HUDEP-2 (cell line): ENCODE measurements at regions not wholly inside any gene's neighbourhood (a gene's known extent, or its start where the extent isn't known, plus 50 kb on each side); places are given as distances from the start of the nearest gene placed in this dataset.

Experiments
- DNase-seq, 76 experiments: peaks; one replicate each; lab custom pipeline; 2025; ENCODE audit not compliant: unreplicated experiment in 76 of 76; lab: John Stamatoyannopoulos, UW

DNA sequence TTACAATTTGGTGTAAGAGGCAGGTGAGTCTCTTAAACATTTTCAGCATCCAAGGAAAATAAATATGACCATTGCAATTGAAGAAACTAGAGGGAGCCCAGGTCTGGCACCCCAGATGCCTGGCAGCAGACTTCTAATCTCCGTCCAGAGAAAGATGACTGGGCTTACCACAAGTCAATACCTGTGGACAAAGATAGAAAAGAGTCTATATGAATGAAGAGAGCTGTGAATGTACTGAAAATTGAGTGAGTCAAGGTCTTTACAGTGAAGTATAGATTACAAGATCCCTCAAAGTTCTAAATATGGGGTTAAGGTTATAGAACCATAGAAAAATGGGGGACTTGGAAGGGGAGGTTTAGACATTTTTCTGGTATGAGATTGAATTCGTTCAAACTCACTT, 827.4 kb upstream of the NR2F2 start:
- DNase-seq: no peak

DNA sequence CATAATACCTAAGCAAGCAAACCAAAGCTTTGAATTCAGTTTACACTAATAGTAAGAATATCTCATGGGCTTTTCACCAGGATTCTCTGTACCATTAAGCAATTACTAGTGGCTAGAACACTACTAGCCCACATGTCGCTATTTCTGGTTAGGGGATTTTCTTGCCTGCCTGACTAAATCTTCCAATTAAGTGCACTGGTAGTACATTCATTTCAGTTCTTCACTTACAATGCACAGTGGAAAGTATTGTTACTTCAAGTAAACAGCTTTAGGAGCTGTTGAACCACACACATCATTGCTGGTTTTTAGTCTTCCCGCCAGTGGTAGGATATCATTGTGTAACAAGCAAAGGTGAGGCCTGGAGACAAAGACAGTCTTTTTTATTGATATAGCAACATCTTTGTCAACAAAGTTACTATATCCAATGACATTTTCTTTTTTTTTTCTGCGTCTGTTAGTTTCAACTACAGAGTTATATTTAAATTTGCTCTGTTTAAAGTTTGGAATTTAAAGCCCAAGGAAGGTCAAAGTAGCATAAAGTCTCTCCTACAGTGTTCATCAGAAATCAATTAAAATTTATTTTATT, 826.8 kb upstream of the NR2F2 start:
- DNase-seq: no peak

DNA sequence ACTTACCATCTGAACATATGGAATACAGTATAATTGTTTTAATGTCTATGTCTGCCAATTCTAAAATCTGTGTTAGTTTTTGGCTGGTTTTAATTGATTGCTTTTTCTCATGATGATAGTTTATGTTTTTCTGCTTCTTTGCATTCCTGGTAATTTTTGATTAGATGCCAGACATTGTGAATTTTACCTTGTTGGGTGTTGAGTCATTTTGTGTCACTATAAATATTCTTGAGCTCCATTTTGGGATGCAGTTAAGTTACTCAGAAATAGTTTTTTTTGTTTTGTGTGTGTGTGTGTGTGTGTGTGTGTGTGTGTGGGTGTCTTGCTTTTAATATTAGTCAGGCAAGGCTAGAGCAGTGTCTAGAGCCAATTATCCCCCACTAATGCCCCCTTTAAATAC, 818.8 kb upstream of the NR2F2 start:
- DNase-seq: no peak

DNA sequence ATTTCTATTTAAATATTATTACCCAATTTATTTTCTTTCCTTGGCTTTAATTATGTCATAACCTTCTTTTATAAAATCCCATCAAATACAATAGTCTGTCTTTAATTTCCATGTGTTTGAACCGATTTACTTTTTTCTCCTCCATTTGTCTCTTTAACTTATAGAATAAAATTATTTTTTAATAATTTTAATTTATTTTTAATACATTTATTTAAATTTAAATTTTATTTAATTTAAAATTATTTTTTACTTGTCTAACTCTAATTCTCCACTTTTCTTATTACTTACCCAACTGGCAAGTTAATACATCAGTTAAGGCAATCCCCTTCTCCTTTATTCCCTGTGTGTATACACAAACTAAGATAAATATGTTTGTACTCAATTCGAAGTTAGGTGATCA, 817.6 kb upstream of the NR2F2 start:
- no peak for DNase-seq

DNA sequence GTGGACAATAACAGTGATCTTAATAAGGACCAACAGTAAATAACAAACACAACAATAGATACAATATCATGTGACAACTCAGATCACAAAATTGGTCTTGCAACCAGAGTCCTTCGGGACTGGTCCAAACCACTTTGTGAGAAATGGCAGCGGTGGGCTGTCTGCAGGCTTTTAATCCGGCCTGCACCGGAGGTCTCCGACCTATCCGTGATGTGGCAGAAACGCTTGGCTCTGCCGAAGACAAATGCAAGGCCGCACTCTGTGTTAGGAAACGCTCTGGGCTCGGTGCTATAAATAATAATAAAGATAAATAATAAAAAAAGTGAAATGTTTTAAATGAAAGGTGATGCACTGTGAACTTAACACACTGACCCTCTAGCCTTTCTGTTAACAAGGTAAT, 810.6 kb upstream of the NR2F2 start:
- DNase-seq: no peak

DNA sequence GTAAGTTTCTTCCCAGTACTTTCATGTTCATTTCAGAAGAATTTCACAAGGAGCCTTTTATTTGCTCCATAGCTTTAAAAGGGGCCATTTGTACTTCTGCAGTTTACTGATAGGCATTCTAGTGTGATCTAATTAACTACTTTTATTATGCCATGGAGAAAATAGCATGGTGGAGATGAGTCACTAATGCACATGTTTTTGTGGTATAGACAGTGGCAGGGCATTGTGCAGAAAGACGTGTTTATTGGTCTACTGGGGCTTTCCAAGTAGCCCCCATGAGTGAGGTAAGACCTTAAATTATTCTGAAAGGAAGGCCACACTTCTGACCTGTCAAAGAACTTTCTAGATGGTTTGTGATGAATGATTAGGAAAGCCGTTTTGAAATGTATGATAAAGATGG, 810.0 kb upstream of the NR2F2 start:
- no peak for DNase-seq

DNA sequence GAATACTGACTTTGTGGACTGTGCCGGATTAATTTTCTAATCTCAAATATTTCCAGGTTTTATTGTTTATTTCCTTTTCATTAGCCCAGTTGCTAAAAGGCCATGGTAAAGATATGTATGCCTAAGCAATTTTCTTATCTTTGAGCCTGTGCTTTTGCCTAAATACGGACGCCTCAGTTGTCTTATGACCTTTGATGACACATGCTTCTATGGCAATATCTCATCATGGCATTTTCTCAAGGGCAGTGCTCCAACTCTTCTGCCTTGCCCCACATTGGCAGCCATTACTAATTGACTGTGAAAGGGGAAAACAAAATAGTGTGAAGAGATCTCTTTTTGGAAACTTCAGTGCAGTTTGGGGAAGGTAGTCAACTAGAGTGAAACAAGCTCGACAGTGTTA, 809.6 kb upstream of the NR2F2 start:
- DNase-seq: peak in 3 of 76 experiments; percentile 7 to 20 (median 14)

DNA sequence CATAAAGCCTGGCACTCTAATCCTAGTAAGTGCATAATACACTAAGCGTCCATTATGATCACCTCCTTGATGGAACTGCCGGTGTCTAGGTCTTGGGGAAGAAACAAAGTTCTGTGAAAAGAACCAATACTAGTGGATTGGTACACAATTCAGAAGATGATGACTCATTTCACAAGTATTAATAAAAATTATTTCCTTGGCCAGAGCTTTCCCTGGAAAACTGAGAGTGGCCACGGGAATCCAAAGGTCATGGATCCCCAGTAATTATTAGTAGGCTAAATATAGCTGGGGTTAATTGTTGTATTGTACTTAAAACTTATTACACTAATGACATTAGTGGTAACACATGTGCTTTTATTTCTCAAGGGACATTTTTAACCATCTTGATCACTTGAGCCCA, 808.0 kb upstream of the NR2F2 start:
- DNase-seq: no peak

DNA sequence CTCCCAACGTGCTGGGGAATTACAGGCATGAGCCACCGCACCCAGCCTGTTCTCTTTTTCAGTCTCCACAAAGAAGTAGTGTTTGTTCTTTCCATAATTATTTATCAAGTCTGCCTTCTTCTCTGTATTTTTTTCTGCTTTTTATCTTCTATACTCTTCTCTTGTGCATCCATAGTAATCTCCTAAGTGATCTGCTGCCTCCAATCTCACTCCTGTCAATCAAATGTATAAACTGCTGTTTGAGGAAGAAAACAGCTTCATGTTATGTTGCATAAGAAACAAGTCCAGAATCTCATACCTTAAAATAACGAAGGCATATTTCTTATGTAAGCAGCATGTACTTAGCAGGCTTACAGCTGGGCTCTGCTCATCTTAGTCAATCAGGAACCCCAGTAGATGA, 801.6 kb upstream of the NR2F2 start:
- DNase-seq: no peak

DNA sequence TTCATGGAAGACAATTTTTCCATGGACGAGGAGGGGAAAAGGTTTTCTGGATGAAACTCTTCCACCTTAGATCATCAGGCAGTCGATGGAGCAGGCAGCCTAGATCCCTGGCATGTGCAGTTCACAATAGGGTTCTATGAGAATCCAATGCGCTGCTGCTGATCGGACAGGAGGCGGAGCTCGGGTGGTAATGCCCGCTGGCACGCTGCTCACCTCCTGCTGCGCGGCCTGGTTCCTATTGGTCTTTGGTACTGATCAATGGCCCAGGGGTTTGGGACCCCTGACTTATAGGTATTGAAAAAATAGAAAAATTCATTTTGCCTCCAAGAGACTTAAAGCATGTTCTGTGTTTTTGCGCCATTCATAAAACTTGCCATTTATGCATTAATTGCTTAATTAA, 793.9 kb upstream of the NR2F2 start:
- no peak for DNase-seq

DNA sequence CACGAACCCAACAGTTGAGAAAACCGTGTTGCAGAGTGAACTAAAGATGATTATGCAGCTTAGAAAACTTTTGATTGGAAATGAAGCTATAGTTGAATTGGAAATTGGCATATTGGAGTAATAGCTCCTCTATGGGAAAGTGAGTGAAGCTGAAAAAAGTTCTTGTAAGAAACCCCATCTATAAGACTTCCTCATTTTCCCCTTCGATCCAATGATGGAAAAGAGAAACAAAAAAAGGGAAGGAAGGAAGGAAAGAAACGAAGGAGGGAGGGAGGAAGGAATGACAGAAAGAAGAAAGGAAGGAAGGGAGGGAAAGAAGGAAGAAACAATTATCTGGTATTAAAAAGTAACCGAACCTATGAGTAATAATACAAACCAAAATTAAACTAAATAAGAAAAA, 791.8 kb upstream of the NR2F2 start:
- no peak for DNase-seq

DNA sequence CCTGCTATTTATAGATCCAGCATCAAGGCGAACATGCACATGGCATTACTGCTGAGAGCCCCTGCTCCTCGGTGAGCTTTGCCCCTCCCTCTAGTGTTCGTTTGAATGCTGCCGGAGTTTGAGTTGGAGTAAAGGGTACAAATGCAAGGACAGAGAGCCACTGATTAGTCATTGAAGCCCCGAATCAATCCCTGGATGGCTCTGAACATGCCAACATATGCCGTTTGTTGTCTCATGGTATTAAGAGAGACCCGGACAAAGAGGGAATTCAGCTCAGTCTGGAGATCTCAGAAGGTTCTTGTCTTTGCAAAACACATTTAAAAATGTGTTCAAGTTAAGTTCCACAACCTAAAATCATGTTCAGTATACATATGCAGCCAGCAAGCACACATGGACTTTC, 789.2 kb upstream of the NR2F2 start:
- DNase-seq: no peak

DNA sequence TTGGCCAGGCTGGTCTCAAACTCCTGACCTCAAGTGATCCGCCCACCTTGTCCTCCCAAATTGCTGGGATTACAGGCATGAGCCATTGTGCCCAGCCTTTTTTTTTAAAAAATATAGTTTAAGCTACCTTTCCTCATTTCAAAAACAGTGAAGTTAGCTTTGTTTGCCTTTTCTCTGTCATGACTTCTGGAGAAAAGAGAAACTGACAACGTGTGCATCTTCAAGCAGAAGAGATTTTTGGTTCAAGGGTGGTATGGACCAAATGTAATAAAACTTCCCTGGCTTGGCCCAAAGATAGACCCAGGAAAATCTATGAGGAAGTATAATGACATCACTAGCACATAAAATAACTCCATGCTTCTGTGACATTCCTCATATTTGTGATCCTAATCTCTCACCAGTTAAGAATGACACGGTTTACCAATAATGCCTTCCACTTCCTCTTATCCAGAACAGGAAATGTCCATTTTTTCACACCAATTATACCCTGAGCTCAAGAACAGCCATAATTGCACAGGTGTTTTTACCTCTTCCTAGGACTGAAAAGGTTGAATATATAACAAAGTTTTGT, 781.2 kb upstream of the NR2F2 start:
- DNase-seq: no peak

DNA sequence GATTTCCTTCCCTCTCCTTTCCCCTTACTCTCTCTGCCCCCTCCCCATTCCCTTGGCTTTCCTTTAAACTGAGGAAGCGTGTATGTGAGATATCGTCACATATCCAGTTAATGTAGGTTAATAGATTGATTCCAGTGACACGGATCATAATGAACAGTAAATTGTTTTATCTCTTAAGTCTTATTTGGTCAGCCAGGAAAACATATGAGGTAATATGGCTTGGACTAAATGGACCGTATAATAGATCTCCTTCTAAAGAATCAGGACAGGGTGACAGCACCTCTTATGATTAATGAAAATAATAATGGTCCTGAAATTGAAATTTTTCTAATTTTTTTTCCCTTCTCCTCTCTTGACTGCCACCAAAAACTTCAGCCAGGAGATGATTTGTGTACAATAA, 779.8 kb upstream of the NR2F2 start:
- DNase-seq: no peak

DNA sequence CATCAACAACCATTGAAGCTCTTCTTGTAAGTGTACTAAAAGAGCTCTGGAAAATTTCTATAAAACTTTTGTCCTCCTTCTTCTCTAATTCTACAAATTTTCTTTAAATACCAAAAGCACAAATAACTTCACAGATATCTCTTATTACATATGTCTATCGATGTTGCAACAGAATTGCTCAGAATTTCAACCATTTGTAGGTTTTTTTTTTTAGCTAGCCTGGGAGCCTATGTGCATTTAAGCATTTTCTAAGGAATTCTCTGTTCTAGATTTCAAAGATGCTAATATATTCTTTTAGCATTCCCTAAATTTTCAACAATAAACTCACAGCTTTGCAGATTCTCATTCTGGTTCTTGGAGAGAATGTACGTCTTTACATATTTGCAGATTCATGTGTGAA, 774.3 kb upstream of the NR2F2 start:
- no peak for DNase-seq

DNA sequence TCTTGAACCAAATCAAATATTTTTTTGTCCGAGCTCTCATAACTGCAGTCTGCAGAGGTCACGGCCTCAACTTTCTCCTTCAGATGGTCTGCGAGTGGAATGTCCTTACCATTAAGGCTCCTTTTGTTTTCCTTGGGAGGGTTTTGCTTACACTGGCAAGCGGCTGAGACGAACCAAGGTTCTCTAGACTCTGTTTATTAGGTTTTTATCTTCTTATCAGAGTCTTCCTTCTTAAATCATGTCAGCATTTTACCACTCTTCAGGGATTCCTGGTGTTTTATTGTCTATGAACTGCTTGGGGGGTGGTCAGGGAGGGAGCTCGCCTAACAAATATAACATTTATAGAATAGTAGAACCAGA, 773.7 kb upstream of the NR2F2 start:
- DNase-seq: no peak

DNA sequence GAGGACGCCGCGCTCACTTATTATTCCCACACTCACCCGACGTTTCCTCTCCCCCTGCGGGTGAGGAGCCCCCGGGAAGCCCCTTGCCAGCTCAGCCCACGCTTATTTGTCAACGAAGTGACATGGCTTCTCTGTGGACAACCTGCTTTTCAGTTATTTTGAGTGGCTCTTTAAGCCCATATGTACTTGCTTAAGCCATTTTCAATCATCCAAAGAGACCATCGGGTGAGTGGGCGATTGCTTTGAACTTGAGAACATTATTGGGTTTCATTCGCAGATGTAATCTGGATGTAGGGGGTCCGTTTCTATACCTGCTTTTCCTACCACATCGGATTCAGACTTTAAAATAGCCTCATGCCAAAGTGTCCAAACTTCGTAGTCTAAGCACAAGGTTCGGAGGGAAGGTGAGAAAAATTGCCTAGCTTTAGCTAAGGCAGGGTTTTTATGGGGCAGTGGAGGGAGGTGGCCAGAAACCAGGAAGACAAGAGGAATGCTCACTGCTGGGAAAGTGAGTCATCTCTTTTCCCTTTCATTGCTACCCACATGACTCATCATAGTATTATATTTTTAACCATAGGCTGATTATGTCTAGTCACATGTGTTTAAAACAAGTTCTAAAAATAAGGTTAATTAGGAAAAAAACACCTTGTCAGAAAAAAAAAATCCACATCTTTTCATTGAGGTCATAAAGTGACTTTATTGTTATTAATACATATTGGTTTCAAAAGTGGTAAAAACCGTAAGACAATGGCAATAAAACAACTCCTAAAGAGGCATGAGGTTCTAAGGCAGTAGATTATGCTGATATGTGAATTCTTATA, 773.1 kb upstream of the NR2F2 start:
- DNase-seq: no peak

DNA sequence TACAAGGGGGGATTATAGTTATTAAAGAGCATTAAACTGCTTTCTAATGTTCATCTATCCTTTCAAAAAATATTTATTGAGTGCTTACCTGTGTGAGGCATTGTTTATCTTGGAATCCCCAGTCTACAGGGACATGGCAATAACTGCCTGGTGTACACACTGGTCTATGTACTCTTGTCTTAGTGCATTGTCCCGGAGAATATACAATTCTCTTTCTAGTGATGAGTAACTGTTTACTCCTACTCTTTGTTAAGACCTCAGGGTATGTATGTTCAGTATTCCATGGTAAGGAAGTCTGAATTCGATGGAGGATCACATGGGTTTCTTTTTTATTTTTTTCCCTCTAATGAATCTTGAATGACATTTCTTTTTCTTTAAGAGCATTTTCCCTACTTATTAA, 772.4 kb upstream of the NR2F2 start:
- no peak for DNase-seq

DNA sequence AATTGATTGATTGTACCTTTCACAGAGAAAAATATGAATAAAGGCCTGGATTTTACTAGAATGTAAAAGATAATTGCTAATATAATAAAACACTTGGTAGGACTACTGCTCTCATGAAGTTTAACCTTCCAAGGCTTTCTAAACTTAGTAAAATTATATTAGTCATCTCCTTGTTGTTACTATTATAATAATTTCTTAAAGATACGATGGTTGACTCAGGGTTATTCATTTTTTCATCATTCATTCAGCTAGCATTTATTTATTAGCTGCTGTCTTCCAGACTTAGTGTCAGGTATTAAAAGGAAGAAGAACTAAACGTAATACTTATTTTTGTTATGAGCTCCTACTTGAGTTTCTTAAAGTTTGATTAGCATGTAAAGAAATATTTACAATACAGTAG, 771.6 kb upstream of the NR2F2 start:
- no peak for DNase-seq

DNA sequence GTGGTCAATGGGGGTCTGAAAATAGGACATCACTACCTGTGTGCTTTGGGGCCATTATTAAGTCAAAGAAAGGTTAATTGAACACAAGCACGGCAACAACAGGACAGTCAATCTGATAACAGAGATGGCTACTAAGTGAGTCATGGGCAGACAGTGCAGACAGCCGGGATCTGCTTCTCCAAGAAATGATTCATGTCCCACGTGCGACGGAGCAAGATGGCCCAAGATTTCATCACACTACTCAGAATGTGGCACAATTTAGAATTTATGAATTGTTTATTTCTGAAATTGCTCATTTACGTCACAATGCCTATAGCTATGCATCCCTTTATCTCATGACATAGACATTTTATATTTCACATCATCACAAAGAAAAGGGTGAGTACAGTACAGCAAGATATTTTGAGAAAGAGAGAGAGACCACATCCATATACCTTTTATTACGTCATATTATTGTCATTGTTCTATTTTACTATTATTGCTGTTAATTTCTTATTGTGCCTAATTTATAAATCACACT, 770.6 kb upstream of the NR2F2 start:
- DNase-seq: peak in 14 of 76 experiments; percentile 1 to 60 (median 16)

DNA sequence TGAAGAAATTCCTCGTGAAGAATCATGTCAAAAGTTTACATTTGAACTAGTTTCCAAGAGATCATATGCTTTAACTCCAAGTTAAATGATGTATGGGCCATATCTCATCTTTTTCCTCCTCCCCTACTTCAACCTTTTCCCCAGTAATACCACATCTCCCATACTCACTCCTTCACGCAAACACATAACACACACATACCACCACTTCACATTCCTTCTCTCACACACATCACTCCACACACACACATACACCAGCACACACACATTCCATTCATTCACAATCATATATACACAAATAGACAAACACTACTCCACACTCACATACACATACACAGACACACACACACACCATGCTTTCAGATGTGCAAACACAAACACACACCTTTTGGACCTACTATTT, 769.0 kb upstream of the NR2F2 start:
- no peak for DNase-seq

DNA sequence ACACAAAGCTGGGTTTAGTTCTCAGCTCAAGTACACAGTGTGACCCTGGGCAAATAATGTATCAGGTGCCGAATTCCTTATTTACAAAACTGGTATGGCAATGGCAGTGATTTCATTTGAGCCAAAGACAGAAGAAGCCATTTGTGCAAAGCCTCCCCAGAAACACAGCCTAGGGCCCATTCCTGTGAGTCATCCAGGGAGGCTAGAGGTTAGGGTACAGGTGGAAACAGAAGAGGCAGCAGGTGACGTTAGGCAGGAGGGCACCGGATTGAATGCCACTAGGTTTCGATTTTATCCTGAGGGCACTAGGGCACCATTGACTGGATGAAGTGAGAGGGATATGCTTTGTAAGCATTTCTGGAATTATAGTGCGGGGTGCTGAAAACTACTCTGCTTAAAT, 766.9 kb upstream of the NR2F2 start:
- DNase-seq: no peak
